ENCODE measurements at regions not wholly inside any gene's neighbourhood (a gene's known extent, or its start where the extent isn't known, plus 50 kb on each side); places are given as distances from the start of the nearest gene placed in this dataset.

GRCh38 chr15:31151301-31152233, 50.0 kb upstream of the TRPM1 start:
- no peak for DNase-seq (ENCODE audit: low read depth, low spot score)

GRCh38 chr15:31153531-31153930, 52.0 kb upstream of the TRPM1 start:
- DNase-seq (ENCODE audit: low read depth, low spot score) = no peak

- DNase-seq (ENCODE audit: low read depth, low spot score) = no peak
Measured at GRCh38 chr15:31155151-31155550, 53.6 kb upstream of the TRPM1 start.

- DNase-seq (ENCODE audit: low read depth, low spot score) = no peak
Measured at GRCh38 chr15:31156226-31156625, 54.7 kb upstream of the TRPM1 start.

GRCh38 chr15:31156808-31157207, 55.3 kb upstream of the TRPM1 start:
- DNase-seq (ENCODE audit: low read depth, low spot score) = no peak

GRCh38 chr15:31157644-31158069, 56.1 kb upstream of the TRPM1 start:
- DNase-seq (ENCODE audit: low read depth, low spot score) = peak; percentile 90

GRCh38 chr15:31158858-31159569, 57.5 kb upstream of the TRPM1 start:
- no peak for DNase-seq (ENCODE audit: low read depth, low spot score)

- DNase-seq (ENCODE audit: low read depth, low spot score) = no peak
Measured at GRCh38 chr15:31159837-31160236, 58.3 kb upstream of the TRPM1 start.

- DNase-seq (ENCODE audit: low read depth, low spot score) = no peak
Measured at GRCh38 chr15:31160297-31160696, 58.8 kb upstream of the TRPM1 start.

- no peak for DNase-seq (ENCODE audit: low read depth, low spot score)
Measured at GRCh38 chr15:31160740-31161495, 59.4 kb upstream of the TRPM1 start.

GRCh38 chr15:31161951-31162350, 60.4 kb upstream of the TRPM1 start:
- peak; percentile 20 for DNase-seq (ENCODE audit: low read depth, low spot score)

- no peak for DNase-seq (ENCODE audit: low read depth, low spot score)
Measured at GRCh38 chr15:31162721-31163510, 61.4 kb upstream of the TRPM1 start.

GRCh38 chr15:31163769-31164572, 62.4 kb upstream of the TRPM1 start:
- no peak for DNase-seq (ENCODE audit: low read depth, low spot score)

GRCh38 chr15:31164573-31164912, 63.0 kb upstream of the TRPM1 start:
- DNase-seq (ENCODE audit: low read depth, low spot score) = no peak

- no peak for DNase-seq (ENCODE audit: low read depth, low spot score)
Measured at GRCh38 chr15:31169558-31169957, 68.0 kb upstream of the TRPM1 start.

GRCh38 chr15:31171731-31172130, 70.2 kb upstream of the TRPM1 start:
- no peak for DNase-seq (ENCODE audit: low read depth, low spot score)

GRCh38 chr15:31172606-31173005, 71.1 kb upstream of the TRPM1 start:
- no peak for DNase-seq (ENCODE audit: low read depth, low spot score)

- DNase-seq (ENCODE audit: low read depth, low spot score) = no peak
Measured at GRCh38 chr15:31173790-31174450, 72.4 kb upstream of the TRPM1 start.

- DNase-seq (ENCODE audit: low read depth, low spot score) = no peak
Measured at GRCh38 chr15:31175484-31175883, 74.0 kb upstream of the TRPM1 start.

- DNase-seq (ENCODE audit: low read depth, low spot score) = no peak
Measured at GRCh38 chr15:31177951-31178350, 76.4 kb upstream of the TRPM1 start.
